HG03064 (cell line): ENCODE measurements at regions not wholly inside any gene's neighbourhood (a gene's known extent, or its start where the extent isn't known, plus 50 kb on each side); places are given as distances from the start of the nearest gene placed in this dataset.
"Not testable (repeated sequence)": the region's sequence is repeated elsewhere in the genome, so short reads cannot be mapped to it uniquely, and the experiment has no call there.

Experiments used
- ATAC-seq: cut with Tn5 transposase; IDR thresholded peaks from one replicate; pipeline ENCODE4 v1.9.1; 2021; ENCODE audit warnings: low read depth; ENCODE audit not compliant: unreplicated experiment

DNA sequence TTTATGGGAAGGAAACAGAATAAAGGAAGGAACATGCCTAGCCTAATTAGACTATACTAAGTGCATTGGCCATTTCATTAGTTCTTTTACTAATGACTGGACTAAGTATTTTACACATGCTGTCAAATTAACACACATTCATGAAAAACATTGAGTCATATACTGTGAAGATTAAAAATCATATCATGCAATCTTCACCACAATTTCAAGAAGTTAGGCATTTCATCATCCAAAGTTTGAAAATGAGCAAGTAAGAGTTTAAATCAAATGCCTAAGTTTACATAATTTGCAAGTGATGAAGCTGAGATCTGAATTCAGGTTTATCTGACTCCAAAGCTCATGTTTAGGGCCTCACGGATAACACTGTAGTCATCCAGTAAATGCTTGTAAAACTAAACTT lies 601.0 kb downstream of the PDCD6IP start:
- no peak for ATAC-seq

DNA sequence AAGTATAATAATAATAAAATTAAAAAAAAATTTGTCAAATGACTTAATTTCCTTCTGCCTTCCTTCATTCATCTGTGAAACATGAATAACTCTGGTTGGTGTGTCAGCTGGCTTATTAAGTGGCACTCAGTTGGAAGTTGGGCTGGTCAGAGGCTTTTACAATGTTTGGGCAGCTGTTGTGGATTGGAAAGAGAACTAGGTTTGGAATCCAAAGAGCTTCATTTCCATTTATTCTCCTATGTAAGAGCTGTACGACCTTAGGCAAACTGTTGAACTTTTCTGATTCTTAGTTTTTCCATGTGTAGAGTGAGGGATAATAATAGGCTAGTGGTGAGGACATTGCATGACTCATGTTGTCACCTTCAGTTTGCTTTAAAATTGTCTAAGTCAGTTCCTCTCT lies 606.7 kb downstream of the PDCD6IP start:
- ATAC-seq: no peak

DNA sequence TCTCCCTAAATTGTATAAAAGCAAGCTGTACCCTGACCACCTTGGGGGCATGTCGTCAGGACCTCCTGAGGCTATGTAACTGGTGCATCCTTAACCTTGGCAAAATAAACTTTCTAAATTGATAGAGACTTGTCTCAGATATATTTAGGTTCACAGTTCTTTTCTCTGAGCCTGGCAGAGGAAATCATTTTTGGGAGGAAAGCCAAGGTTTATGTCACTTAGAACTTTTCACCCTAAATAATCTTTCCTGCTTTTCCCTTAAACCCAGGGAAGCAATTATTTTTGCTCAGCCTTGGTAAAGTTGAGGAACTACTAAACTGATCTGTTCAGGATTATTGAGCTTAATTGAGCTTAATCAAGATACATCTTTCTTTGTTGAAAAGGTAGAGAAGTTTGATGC lies 608.9 kb downstream of the PDCD6IP start:
- no peak for ATAC-seq

DNA sequence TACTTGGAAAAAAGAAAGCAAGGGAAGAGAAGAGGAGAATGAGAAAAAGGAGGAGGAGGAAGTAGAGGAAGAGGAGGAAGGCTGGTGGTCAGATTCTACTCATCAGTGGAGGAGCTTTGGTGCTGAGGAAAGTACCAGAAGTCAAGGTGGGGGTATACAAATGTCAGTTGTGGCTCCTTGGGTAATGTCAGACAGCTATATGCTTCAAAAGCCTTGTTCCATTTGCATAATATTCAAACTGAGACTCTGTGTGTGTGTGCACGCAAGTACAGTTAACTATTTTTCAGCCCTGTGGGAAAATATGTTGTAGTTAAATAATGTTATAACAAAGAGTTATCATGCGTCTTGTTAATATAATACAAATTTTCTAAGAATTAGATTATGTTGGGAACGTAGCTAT lies 609.7 kb downstream of the PDCD6IP start:
- no peak for ATAC-seq

DNA sequence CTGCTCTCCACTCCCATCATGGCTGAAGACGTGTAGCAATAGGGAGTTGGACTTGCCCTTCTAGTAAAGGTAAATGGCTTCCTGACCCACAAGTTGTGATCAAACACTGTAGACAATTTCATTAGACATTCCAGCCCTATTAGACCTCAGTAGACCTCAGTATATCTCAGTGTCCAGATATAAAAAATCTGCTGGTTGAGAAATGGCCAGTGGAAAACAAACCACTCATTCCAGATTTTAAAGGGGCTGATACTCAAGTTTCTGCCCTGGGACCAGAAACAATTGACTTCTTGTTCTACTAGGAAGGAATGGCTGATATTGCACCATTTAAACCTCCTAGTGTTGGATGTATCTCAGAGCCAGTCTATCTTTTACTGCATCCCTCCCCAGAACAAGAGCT lies 613.2 kb downstream of the PDCD6IP start:
- ATAC-seq: no peak

DNA sequence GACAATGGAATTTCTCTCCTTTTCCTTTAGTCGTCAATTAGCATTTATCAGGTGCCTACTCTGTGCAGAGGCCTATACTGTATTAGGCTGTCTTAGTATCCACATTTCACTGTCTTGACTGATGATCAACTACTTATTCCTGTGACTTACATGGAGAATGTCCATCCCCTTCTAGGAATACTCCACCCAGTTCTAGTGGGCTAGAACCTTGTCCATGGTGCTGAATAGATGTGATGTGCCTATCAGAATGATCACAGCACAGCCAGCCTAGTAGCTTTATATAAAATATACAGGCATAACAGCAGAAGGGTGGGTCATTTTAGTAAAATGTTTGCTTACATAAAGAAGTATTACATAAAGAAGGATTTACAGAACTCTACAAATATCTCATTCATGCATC lies 621.4 kb downstream of the PDCD6IP start:
- ATAC-seq: no peak

DNA sequence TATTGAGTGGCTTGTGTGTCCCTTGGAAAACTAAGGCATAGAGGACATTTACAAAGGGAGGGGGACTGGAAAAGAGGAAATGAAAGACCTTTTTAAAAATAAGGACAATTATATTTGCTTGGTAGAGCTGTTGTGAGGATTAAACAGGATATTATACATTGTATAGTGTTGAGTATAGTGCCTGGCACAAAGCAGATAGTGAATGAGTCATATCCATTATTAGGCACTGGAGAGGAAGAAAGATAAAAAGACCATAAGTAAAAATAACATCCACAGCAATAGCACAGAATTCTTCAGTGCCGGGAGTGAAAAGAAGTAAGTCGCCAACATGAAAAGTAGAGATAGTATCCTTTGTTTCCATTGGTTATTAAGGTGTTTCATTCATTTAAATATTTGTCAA lies 623.3 kb downstream of the PDCD6IP start:
- no peak for ATAC-seq

DNA sequence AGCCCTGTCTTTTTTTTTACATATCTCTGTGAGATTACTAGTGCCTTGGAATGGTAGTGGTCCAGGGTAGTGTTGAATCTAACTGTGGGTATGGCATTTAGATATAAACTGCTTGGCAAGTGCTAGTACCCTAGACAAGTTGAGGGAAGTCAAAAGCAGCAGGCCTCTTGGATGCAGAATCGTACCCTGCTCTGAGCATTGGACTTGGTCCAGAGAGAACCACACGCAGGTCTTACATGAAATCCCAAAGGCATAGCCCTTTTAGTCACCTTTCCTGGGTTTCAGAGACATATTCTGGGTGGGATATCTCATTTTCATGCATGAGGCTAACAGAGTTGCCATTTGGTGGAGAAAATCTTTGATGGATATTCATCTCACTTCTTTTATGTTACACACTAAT lies 641.4 kb downstream of the PDCD6IP start:
- ATAC-seq: no peak

DNA sequence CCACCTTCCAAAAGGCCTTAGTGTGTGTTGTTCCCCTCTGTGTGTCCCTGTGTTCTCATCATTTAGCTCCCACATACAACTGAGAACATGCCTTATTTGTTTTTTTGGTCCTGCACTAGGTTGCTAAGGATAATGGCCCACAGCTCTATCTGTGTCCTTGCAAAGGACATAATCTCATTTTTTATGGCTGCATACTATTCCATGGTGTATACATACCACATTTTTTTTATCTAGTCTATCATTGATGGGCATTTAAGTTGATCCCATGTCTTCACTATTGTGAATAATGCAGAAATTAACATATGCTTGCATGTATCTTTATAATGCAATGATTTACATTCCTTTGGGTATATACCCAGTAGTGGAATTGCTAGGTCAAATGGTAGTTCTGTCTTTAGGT lies 645.7 kb downstream of the PDCD6IP start:
- no peak for ATAC-seq

DNA sequence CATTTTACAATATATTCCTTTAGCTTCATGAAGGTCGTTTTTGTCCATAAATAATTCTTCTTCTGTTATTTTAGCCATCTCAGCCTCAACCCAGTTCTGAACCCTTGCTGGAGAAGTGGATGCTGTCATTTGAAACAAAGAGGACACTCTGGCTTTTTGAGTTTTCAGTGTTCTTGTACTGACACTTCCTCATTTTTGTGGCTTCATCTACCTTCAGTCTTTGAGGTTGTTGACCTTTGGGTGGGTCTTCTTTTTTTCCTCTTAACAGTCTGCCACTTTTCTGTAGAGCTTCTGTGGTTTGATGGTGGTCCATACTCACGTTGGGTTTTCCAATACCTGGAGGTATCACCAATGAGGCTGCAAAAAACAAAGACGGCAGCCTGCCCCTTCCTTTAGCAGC lies 650.9 kb downstream of the PDCD6IP start:
- no peak for ATAC-seq

DNA sequence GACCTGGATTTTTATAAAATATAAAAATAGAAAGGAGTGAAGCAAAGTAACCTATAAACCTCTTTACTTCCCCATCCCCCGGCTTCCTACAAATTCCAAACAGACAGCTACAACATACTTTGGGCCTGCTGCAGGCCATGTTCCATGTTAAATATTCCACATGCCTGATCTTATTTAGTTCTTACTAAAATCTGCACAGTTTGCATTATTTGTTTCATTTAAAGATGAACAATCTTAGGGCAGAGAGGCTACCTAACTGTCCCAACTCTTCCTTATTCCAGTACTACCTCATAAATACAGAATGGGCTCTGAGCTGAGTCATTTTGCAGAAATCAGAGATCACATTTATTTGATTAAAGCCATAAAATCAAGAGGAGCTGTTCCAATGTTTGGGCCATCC lies 665.0 kb downstream of the PDCD6IP start:
- no peak for ATAC-seq

DNA sequence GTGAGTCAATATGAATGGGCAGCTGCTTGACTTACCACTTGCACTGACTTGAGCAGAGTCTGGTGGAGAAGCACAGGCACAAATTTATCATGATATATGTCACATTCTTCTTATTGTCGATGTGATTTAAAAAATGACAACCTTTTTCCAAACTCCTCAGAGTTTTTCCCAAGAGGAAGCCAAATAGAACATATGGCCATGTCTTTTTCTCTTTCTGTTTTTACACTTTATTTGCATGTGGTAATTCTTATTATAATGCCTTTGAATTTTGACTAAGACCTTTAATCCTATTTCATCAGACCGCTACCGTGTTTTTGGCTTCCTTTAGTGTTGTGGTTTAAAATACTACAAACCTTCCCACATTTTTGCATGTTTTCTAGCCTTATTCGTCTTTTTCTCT lies 666.2 kb downstream of the PDCD6IP start:
- no peak for ATAC-seq

DNA sequence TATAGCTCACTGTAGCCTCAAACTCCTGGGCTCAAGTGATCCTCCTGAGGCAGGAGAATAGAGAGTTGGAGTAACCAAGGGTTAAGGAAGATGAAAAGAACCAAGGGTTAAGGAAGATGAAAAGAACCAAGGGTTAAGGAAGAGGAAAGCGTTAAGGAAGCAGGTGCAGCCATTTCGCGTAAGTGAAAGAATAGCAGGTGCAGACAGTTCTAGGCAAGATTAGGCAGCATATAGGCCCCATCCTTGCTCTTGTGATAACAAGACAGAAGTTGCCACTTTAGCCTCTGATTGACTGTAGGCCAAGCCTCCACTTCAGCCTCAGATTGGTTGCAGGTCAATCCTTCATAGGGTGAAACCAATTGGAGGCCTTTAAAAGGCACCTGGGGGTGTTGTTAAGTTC lies 677.4 kb downstream of the PDCD6IP start:
- ATAC-seq: no peak

DNA sequence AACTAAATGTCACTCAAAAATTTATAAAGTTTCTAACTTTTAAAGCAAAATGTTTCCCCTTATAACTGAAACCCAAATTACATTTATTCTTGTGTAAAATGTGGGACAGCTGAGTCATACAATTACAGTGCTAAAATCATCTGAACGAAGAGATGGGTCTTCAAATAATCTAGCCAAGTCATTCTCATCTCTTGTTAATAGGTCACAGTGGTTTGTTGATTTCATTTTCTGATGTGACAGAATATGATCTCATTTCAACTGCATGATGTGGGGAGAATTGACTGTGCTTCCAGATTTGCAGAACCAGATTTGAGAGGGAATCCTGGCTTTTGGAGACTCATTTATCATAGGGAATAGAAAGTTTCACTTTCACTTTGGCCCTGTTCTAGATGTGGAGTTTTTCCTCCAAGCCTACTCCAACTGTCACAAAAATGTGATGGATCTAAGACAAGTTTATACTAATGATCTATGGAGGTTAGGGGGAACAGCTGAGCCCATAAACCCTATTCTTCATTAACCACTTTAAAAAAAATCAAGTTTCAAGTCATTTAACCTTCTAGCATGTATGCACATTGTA lies 685.0 kb downstream of the PDCD6IP start:
- ATAC-seq: no peak

DNA sequence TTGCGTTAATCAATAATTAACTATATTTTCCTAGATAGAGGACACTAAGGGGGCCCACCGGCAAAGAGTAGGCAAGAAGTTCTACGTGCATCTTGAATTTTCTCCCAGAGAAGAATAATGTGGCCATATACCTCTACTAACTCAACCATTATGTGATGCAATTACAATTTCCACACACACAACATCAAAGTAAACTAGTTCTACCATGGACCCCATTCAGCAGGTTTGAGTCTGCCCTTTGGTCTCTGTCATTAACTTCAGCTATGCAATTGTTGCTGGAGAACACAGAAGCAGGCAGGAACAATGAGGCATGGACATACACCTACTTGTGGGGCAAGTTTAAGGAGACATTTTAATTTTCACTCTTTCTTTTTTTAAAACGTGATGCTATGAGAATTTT lies 705.9 kb downstream of the PDCD6IP start:
- ATAC-seq: no peak

DNA sequence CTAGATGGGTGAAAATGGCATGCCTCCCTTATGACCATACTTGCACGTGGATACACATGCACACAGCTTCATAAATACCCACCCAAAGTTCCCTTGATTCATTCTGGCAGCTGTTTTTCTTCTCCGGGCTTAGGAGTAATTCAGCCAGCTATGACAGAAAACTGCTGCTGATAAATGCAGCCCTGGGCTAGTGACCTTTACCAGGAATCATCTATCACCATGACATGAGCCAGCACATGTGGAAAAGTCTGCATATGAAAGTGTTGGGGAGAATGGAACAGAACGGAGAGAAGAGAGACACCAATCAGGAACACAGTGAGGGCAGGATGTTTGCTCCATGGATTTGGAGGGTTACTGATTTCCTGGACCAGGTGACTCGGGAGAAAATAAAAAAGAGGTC lies 706.3 kb downstream of the PDCD6IP start:
- no peak for ATAC-seq

DNA sequence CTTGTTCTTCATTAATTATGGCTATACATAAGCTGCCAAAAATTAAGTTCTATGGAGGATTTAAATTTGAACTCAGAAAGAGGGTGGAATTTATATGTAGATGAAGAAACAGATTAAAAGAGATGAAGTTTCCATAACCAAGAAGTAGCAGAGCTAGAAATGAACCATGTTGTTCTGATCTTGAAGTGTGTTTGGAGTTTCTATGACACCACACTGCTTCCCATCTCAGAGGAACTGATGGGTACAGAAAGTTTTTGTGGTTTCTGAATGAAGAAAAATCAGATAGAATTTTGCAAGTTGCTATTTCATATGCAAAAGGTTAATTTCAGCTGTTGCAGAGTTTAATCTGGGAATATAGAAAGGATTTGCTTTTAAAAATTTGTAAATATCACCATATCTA lies 710.3 kb downstream of the PDCD6IP start:
- ATAC-seq: no peak

DNA sequence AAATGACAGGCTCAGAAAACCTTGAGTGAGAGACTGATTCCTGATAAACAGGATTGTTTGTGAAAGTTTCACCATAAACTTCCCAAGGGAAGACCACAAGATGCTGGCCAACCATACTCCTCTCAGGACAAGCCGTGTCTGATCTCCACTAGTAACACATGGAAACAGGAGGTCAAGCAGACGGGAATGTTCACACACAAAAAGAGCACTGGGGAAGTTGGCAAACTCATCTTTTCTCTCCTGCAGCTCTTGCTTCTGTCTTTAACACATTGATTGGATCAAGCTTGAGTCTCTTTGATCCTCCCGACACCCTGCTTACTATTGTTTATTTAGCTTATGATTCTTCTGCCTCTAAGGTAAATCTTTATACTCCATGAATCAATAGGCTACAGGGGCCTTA lies 713.5 kb downstream of the PDCD6IP start:
- ATAC-seq: no peak

DNA sequence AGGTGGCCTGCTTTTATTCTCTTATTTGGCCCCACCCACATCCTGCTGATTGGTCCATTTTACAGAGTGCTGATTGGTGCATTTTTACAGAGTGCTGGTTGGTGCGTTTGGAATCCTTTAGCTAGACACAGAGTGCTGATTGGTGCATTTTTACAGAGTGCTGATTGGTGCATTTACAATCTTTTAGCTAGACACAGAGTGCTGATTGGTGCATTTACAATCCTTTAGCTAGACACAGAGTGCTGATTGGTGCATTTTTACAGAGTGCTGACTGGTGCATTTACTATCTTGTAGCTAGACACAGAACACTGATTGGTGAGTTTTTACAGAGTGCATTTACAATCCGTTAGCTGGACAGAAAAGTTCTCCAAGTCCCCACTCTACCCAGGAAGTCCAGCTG lies 720.6 kb downstream of the PDCD6IP start:
- not testable (repeated sequence) for ATAC-seq

DNA sequence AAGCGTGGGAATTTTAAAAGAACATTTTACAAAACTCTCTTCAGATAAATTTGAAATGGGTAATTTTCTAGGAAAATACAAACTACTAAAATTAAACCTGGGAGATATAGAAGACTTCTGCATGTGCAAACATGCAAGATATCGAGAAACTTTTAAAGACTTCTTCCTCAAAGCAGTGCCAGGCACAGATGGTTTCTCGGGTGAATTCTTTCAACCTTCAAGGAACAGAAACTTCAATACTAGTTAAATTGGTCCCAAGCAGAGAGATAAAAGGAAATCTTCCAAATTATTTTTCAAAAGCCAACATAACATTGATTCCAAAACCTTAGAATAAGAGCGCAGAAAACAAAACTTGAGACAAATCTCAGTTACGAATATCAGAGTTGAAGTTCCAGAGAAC lies 732.7 kb downstream of the PDCD6IP start:
- no peak for ATAC-seq

DNA sequence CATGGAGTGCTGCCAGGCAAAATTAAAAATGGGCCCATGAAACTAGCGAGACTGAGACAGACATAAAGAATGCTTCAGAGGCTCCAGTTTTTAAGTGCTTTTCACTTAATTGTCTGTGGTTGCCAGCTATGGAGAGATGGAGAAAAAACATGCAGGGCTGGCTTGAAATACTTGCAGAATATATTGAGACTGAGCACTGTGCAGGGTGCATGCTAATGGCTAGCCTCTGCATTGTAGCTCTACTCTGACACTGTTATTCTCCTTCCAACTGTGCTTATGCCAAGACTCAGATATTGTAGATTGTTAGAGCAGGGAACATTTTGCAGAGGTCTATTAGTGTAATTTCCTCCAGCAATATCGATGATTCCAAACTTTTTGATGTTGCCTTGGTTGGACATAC lies 735.0 kb downstream of the PDCD6IP start:
- ATAC-seq: no peak

DNA sequence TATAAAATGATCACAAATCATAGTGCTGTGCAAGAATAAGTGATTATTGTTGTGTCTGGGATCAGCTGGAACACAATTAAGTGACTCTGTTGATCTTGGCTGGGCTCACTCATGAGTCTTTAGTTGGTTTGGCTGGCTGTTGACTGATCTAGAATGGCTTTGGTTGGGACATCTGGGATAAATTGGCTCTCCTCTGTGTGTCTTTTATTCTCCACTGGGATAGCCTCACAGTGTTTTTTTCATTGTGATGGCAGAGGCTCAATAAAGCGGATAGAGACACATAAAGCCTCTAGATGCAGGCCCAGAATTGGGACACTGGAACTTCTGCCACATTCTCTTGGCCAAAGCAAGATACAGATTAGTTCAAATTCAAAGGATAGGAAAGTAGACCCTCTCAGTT lies 735.6 kb downstream of the PDCD6IP start:
- ATAC-seq: no peak

DNA sequence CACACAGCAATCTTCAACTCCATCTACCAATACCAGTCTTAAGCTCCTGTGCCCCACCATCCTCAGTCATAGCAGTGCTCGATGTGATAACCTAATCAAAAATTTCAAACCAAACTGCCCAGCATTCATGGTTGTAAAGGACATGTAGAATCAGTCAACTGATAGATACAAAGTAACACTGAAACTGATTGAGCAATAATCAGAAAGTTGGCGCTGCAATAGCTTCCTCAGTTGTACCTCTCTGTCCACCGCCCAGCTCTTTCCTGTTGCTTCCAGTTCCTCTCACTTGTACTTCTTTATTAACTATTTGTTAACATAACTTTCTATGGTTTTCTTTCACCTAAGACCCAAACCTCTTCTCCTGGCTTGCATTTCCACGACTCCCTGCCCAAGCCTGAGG lies 745.7 kb downstream of the PDCD6IP start:
- ATAC-seq: no peak
